ENCODE measurements at regions not wholly inside any gene's neighbourhood (a gene's known extent, or its start where the extent isn't known, plus 50 kb on each side); places are given as distances from the start of the nearest gene placed in this dataset.

GRCh38 chr21:35716876-35717565 is 343.3 kb downstream of the SETD4 start:
- no peaks in the 10 kb centered on the region for H3K4me1 ChIP-seq (ENCODE audit: control insufficient read depth, insufficient read depth, low read length)
- TF ChIP-seq ZNF280D (tag by site-specific recombination; IDR thresholded peaks at IDR 0.05) (no peak), HOXA7 (CRISPR knock-in tag; IDR thresholded peaks at IDR 0.05; ENCODE audit: borderline replicate concordance) (no peak), ZNF621 (tag by site-specific recombination; IDR thresholded peaks at IDR 0.05) (no peak), ZNF623 (tag by site-specific recombination; IDR thresholded peaks at IDR 0.05) (no peak), ZNF626 (tag by site-specific recombination; IDR thresholded peaks at IDR 0.05) (no peak), ZNF660 (tag by site-specific recombination; IDR thresholded peaks at IDR 0.05) (no peak), PRDM10 (tag by site-specific recombination; IDR thresholded peaks at IDR 0.05) (no peak)
- H3K36me3 ChIP-seq (ENCODE audit: control insufficient read depth in 2 of 2, insufficient read depth in 1 of 2, low read length in 2 of 2), result no peaks in the 10 kb centered on the region
- CTCF ChIA-PET, result interaction anchor here (0.5 to 1.2 kb wide), 3 partner anchors 10 to 277 kb away, joined by 3 to 8 read pairs (median 4); no protein-coding TSS in a partner anchor
- H3K4me3 ChIP-seq (ENCODE audit: low read depth, low read length), result no peak overlapping the region
- POLR2A ChIA-PET, result no interaction called here
- H3K27ac ChIP-seq (ENCODE audit: extremely low read depth, low read depth, low read length), result no peak overlapping the region
- H3K9me3 ChIP-seq (ENCODE audit: control insufficient read depth, insufficient read depth, low read depth, low read length), result no peaks in the 10 kb centered on the region

GRCh38 chr21:35713914-35714313 is 346.4 kb downstream of the SETD4 start:
- H3K4me1 ChIP-seq (ENCODE audit: control insufficient read depth, insufficient read depth, low read length), result no peaks in the 10 kb centered on the region
- H3K27ac ChIP-seq (ENCODE audit: extremely low read depth, low read depth, low read length), result no peak overlapping the region
- no peak overlapping the region for H3K4me3 ChIP-seq (ENCODE audit: low read depth, low read length)
- H3K9me3 ChIP-seq (ENCODE audit: control insufficient read depth, insufficient read depth, low read depth, low read length), result no peaks in the 10 kb centered on the region
- ChIA-PET POLR2A (no interaction called here), CTCF (interaction anchor here (0.5 kb wide), 1 partner anchor 9 kb away, joined by 3 read pairs; no protein-coding TSS in a partner anchor)
- TF ChIP-seq ZNF510 (tag by site-specific recombination; IDR thresholded peaks at IDR 0.05; ENCODE audit: insufficient replicate concordance), result no peak
- TF ChIP-seq ZNF658 (tag by site-specific recombination; IDR thresholded peaks at IDR 0.05), result no peak
- TF ChIP-seq ZNF530 (tag by site-specific recombination; IDR thresholded peaks at IDR 0.05; ENCODE audit: low read depth), result no peak
- no peak for TF ChIP-seq ZBTB49 (tag by site-specific recombination; IDR thresholded peaks at IDR 0.05; ENCODE audit: low read depth)
- TF ChIP-seq ZNF362 (tag by site-specific recombination; IDR thresholded peaks at IDR 0.05), result no peak
- TF ChIP-seq PRDM6 (tag by site-specific recombination; IDR thresholded peaks at IDR 0.05), result no peak
- TF ChIP-seq GLIS1 (tag by site-specific recombination; IDR thresholded peaks at IDR 0.05), result no peak
- TF ChIP-seq EGR2 (tag by site-specific recombination; IDR thresholded peaks at IDR 0.05; ENCODE audit: low read depth), result no peak
- TF ChIP-seq GLIS2 (tag by site-specific recombination; IDR thresholded peaks at IDR 0.05), result no peak
- TF ChIP-seq ZBTB20 (tag by site-specific recombination; IDR thresholded peaks at IDR 0.05), result no peak
- no peak for TF ChIP-seq ZIC2 (tag by site-specific recombination; IDR thresholded peaks at IDR 0.05)
- TF ChIP-seq ZNF473 (tag by site-specific recombination; IDR thresholded peaks at IDR 0.05), result no peak
- no peak for TF ChIP-seq ZBTB21 (tag by site-specific recombination; IDR thresholded peaks at IDR 0.05)
- H3K36me3 ChIP-seq (ENCODE audit: control insufficient read depth in 2 of 2, insufficient read depth in 1 of 2, low read length in 2 of 2), result no peaks in the 10 kb centered on the region

All from HEK293 (cell line).